Inferior parietal cortex (tissue), 1 donor: ENCODE measurements at regions not wholly inside any gene's neighbourhood (a gene's known extent, or its start where the extent isn't known, plus 50 kb on each side); places are given as distances from the start of the nearest gene placed in this dataset.
"Not testable (repeated sequence)": the region's sequence is repeated elsewhere in the genome, so short reads cannot be mapped to it uniquely, and the experiment has no call there.

Experiments used
- DNase-seq: peaks from one replicate; pipeline ENCODE4 v3.0.0-alpha.2; 2016; ENCODE audit errors: extremely low spot score

- not testable (repeated sequence) for DNase-seq
These were observed 129.5 kb upstream of the PRKX start for GRCh38 chrX:3842822-3843521.

GRCh38 chrX:3838754-3839153 is 125.3 kb upstream of the PRKX start:
- DNase-seq: not testable (repeated sequence)

- not testable (repeated sequence) for DNase-seq
These were observed 124.7 kb upstream of the PRKX start for GRCh38 chrX:3837958-3838643.

GRCh38 chrX:3837211-3837610 is 123.8 kb upstream of the PRKX start:
- DNase-seq: not testable (repeated sequence)

- DNase-seq: not testable (repeated sequence)
These were observed 120.5 kb upstream of the PRKX start for GRCh38 chrX:3833761-3834542.

- not testable (repeated sequence) for DNase-seq
These were observed 116.6 kb upstream of the PRKX start for GRCh38 chrX:3830020-3830419.

DNA sequence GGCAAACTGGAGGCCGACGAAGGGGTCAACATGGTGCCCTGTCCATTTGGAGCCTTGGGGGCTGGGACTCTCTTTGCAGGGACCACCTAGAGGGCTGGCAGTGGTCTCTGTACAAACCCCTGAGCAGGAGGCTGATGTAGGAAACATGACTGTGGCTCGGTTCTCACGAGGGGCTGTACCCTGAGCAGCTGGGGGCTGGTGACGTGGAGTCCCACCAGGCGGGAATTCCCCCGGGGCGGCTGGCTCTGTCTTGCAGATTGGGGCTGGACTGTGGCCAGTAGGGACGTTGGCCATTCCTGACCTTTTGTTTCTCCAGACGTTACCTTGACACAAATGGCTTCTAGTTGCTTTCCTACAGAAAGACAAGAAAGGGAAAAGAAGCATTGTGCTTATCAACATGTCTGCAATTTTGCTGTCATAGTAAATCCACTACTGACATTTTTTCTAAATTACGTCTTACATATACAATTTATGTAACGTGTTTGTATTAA is 115.6 kb upstream of the PRKX start:
- not testable (repeated sequence) for DNase-seq

GRCh38 chrX:3828378-3829040 is 115.1 kb upstream of the PRKX start:
- not testable (repeated sequence) for DNase-seq

GRCh38 chrX:3824008-3824407 is 110.6 kb upstream of the PRKX start:
- not testable (repeated sequence) for DNase-seq

GRCh38 chrX:3820167-3820566 is 106.7 kb upstream of the PRKX start:
- DNase-seq: no peak

- not testable (repeated sequence) for DNase-seq
These were observed 104.0 kb upstream of the PRKX start for GRCh38 chrX:3817480-3817879.

GRCh38 chrX:3815896-3816664 is 102.6 kb upstream of the PRKX start:
- DNase-seq: peak; percentile 3

- peak; percentile 40 for DNase-seq
These were observed 98.2 kb upstream of the PRKX start for GRCh38 chrX:3811331-3812311.

GRCh38 chrX:3807906-3808305 is 94.5 kb upstream of the PRKX start:
- no peak for DNase-seq

DNA sequence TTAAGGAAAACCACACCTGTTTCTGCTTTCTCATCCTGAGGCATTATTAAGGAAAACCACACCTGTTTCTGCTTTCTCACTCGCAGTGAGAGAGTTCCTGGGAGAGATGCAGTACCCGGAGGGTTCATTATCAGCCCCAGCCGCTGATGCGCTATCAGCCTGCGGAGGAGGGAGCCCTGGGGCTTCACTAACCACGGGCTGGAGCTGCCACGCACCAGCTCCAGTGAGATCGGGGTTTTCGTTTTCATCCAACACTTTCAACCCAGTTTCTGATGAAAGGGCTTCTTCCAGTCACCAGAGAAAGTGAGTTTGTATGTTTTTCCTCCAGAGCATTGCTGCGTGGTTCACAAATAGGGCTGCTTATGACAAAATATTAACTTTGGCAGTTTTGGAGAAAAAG is 93.2 kb upstream of the PRKX start:
- no peak for DNase-seq

- no peak for DNase-seq
These were observed 90.3 kb upstream of the PRKX start for GRCh38 chrX:3803713-3804112.

DNA sequence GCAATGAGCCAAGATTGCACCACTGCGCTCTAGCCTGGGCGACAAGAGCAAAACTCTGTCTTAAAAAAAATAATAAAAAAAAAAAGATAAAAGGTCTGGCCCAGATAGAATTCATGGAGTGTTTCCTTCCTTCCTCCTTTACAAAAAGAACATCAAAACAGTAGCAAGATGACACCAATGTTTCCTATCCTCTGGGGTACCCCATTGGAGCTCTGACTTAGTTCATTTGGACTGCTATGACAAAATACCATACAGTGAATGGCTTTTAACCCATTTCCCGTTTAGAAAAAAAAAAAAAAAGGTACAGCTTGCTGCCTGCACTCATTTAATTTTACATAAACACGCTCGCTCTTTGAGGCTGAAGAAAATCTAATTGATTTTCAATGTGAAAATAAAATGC is 89.9 kb upstream of the PRKX start:
- DNase-seq: no peak

DNA sequence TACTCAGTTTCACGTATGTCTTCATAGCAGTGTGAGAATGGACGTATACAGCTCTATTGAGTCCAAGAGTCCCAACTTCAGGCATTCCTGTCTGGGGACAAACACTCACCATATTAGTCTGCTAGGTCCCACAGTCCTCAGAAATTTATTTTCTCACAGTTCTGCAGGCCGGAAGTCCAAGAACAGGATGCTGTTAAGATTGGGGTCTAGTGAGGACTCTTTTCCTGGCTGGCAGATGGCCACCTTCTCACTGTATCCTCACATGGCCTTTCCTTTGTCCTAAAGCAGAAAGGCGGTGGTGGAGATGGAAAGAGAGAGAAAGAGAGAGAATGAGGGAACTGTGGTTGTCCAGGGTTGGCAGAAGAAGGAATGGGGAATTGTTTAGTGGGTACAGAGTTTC is 82.0 kb upstream of the PRKX start:
- DNase-seq: not testable (repeated sequence)

DNA sequence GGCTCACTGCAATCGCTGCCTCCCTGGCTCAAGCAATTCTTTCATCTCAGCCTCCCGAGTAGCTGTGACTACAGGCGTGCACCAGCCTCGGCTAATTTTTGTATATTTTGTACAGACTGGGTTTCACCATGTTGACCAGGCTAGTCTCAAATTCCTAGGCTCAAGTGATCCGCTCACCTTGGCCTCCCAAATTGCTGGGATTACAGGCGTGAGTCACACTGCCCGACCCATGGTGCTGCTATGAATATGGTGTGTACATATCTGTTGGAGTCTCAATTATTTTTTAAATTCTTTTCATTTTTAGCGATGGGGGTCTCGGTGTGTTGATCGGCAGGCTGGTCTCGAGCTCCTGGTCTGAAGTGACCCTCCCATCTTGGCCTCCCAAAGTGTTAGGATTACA is 78.0 kb upstream of the PRKX start:
- no peak for DNase-seq
